NCI-H1930 (cell line): ENCODE measurements at regions not wholly inside any gene's neighbourhood (a gene's known extent, or its start where the extent isn't known, plus 50 kb on each side); places are given as distances from the start of the nearest gene placed in this dataset.

Experiments
- DNase-seq, 2 experiments: peaks; one replicate each; lab custom pipeline; 2025; lab: John Stamatoyannopoulos, UW

DNA sequence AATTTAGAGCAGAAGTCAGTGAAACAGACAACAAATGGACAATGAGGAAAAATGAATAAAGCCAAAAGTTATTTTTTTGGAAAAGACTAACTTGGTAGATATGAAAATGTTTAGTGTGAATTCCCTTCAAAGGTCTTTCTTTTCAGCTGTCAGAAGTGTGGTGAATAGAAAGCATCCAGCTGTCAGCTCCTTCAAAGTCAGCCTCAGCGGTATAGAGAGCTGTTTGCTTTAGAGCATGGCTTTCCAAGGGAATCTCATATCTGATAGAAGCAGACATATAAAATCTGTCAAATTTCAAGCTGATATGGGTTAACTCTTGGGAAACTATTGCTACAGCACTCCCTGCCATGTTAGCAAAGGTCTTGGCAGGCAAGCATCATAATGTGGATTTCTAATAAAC, 309.3 kb downstream of the CASP12 start:
- no peak for DNase-seq

- no peak for DNase-seq
These were observed 309.8 kb downstream of the CASP12 start for GRCh38 chr11:104588446-104588845.

GRCh38 chr11:104584823-104585222, 313.4 kb downstream of the CASP12 start:
- no peak for DNase-seq

DNA sequence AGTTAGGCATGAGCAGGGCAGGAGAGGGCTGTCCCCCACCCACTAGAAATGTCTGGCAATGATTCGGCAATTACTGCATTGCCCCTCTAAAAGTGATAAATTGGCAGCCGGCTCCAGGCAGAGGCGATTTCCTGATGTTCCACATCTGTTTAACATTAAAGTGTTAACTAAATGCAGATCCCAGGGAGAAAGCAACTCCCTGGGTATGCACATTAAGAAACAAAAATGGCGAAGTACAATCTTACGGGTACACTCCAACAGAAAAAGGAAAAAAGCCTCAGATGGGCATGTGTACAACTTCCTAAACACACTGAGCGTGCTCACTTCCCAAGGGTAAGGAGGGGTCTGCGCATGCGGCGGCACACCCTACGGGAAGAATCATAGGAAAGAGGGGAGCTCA, 314.4 kb downstream of the CASP12 start:
- no peak for DNase-seq

GRCh38 chr11:104582431-104582830, 315.8 kb downstream of the CASP12 start:
- DNase-seq = no peak

GRCh38 chr11:104581246-104581980, 316.8 kb downstream of the CASP12 start:
- DNase-seq = no peak

DNA sequence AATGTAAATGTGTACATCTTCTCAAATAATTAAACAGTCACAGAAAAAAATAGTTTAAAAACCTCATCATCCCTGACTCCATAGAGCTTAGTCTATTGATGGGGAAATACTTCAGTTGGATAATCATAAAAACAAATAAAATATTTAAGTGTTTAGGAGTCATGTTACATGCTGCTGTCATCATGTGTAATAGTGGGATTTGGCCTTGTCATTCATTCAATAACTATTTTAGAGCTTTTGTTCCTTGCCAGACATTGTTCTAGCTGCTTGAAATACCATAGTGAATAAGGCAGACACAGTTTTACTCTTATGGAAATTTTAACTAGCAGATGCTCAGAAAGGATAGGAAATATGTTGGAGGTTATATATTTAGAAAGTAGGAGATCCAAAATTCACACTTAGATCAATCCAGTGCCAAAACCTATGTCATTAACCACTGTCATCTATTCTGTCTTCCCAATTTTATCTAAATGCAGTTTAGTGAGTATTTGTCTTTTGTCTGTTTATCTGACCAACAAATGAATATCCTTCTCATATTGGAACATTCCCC, 324.7 kb downstream of the CASP12 start:
- no peak for DNase-seq

DNA sequence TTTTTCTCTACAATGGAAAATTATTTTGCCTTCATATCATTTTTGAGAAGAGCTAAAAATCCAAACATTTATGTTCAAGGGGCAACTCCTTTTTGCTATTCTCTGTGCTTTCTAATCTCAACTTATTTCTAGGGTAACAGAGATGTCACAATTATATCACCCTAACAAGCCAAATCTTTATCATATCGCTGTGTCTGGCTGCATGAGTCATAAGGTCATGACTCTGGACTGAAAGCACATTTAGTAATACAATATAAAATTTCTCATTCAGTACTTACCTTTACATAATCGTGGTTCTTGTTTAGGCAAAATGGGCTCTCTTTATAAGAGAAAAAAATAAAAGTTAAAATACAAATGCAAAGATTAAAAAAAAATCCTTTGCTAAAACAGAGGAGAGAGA, 326.0 kb downstream of the CASP12 start:
- no peak for DNase-seq

DNA sequence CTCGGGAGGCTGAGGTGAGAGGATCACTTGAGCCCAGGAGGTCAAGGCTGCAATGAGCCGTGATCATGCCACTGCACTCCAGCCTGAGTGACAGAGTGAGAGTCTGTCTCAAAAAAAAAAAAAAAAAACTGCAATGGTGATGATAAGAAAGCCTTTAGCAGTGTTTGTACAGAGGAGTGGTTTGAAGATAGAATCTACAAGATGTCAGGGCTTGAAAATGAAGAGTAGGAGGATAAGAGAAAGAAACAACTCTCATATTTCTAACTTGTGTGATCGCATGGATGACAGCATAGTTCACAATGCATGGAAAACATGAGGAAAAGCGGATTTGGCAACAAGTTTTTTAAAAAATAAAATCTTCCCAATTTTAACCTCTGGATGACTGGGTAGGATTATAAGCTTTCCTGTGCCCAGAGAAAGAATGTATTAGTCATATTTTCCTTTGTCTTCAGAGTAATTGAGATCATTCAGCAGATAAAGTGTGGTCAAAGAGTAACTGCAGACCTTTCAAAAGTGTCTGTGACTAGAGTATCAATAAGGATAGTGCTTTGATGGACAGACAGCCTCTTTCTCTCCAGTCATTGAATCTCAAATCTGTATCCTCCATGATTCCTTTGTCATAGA, 328.1 kb downstream of the CASP12 start:
- no peak for DNase-seq

- no peak for DNase-seq
These were observed 332.7 kb downstream of the CASP12 start for GRCh38 chr11:104565583-104565961.

GRCh38 chr11:104564921-104565582, 333.2 kb downstream of the CASP12 start:
- DNase-seq = no peak

DNA sequence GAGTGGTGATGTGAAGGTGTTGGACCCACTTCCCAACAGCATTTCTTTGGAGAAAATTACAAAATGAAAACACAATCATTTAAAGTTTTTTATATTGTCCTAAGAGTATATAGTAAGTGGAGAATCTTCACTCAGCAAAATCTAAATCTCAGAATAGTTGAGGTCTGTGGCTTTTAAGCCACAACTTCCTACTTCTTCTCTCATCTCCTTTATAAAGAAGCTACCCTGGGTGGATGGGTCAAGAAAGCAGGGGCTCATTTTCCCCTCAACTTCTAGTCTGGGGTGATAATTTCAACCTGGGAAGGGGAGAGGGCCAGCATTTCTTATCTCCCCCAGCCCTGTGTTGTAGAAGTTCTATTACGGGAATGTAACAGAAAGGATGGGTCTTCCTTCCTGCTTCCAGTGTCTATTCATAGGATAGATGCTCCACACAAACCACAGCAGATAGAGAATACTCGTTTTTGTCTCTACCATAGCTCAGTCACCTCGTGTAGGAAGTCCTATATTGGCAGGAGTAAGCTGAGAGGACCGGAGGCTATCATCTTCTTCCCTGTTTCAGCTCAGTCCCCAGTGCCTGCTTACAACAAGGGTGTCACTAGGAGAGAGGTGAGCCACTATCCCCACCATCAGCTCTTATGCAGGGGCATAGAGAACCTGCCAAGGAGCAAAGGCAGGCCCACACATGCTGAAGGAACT, 341.5 kb downstream of the CASP12 start:
- no peak for DNase-seq

- DNase-seq = no peak
These were observed 349.2 kb downstream of the CASP12 start for GRCh38 chr11:104549019-104549418.

GRCh38 chr11:104547996-104548661, 350.1 kb downstream of the CASP12 start:
- DNase-seq = no peak

DNA sequence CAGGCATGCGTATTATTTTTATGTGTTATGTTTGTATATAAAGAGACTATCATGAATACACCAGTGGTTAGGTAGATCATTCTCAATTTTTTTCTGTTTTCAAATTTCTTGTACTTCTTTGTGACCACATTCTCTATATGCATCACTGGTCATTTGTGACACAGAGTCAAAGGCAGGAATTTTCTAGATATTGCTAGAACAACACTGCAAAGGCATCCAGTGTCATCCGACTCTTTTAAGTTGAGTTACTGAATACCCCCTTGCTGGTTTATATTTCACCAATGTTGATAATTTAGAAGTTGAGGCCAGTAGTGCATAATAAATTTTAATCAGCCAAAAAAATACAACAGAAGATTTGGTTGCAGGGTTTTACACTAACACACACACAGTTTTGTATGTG, 351.8 kb downstream of the CASP12 start:
- DNase-seq = no peak

DNA sequence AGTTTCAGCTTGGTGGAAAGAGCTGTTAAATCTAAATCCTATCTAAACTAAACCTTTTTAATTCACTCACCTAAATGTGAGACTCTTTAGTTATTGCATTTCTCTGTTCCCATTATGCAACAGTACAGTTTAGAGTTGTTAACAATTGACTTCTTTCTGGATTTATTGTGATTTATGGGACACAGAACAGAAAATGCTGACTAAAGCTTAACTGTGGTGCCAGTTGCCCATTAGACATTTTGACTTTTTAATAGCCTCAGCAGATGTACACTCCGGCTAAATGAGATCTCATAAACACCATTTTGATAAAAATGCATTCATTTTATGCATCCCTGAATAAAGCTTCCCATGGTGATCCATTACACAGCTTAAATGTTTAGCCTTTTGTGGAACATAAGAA, 356.6 kb downstream of the CASP12 start:
- DNase-seq = peak; percentile 16 to 41

GRCh38 chr11:104538313-104538712, 359.9 kb downstream of the CASP12 start:
- DNase-seq = no peak

DNA sequence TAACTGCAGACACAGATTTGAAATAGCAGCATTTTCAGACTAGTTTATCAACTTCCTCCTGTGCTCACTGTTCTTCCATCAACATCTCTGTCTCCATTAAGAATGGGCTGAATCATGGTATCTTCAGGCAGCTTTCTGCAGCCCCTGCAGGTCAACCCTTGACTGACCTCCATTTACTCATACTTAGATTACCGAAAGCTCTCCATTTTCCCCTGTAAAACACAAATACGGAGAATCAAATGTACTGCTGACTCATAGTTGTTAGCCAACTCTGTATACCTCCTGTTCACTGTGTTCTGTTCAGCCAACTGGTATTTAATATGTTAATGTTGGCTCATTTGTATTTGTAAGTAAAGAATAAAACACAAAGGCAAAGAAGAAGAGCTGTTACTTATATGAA, 364.0 kb downstream of the CASP12 start:
- no peak for DNase-seq

DNA sequence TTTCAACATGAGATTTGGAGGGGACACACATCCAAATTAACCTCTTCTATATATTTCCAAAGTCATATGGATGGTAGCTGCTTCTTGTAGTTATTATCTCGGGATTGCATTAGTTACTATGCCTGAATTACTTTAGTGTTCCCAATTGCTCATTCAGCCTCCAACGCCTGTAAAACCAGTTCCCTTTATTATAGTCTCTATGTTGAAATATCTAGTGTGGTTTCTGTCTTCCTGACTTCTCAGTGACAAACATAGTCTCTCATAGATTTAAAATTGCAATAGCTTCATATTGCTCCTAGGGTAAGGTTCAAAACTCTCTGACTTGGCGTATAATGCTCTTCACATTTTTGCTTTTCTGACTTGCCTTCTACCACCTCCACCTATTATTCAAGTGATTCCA, 366.4 kb downstream of the CASP12 start:
- DNase-seq = no peak

DNA sequence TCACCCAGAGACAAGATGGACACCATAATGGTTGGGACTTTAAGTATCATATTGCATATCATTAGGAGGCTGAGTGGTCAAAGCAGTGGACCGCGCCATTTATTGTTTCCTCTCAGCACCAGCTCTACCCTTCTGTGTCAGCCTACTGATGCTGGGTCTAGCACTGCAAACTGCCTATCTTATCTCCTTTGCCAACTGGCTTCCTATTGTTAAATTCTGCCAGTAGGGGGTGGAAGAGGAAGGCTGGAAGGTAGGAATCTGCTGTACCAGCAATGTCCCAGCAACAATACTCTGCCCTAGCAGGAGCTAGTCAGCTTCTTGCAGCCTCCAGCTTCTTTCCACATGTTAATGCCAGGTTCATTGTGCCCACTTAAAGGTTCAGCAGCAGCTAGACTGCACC, 367.1 kb upstream of the PDGFD start:
- DNase-seq = no peak

DNA sequence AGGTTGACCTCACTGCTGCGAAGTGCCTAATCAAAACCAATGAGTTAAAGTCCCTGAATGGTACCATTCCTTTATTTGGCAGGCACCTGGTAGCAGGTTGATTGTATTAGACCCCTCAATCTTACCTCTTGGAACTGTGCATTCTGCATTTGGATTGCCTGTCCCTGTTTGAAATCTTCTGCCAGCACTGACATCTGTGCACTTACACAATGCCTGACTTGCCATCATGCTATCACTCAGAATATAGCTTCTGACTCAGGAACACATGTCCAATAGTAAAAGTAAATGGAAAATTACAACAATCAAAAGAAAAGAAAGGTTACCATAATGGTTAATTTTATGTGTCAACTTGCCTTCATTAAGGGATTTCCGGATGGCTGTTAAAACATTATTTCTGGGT, 366.0 kb upstream of the PDGFD start:
- DNase-seq = no peak

GRCh38 chr11:104529213-104529612, 365.3 kb upstream of the PDGFD start:
- no peak for DNase-seq
